GM18858 (cell line): ENCODE measurements at regions not wholly inside any gene's neighbourhood (a gene's known extent, or its start where the extent isn't known, plus 50 kb on each side); places are given as distances from the start of the nearest gene placed in this dataset.

Source experiments
- ATAC-seq: cut with Tn5 transposase; IDR thresholded peaks from one replicate; pipeline ENCODE4 v1.9.1; 2021; ENCODE audit not compliant: unreplicated experiment

DNA sequence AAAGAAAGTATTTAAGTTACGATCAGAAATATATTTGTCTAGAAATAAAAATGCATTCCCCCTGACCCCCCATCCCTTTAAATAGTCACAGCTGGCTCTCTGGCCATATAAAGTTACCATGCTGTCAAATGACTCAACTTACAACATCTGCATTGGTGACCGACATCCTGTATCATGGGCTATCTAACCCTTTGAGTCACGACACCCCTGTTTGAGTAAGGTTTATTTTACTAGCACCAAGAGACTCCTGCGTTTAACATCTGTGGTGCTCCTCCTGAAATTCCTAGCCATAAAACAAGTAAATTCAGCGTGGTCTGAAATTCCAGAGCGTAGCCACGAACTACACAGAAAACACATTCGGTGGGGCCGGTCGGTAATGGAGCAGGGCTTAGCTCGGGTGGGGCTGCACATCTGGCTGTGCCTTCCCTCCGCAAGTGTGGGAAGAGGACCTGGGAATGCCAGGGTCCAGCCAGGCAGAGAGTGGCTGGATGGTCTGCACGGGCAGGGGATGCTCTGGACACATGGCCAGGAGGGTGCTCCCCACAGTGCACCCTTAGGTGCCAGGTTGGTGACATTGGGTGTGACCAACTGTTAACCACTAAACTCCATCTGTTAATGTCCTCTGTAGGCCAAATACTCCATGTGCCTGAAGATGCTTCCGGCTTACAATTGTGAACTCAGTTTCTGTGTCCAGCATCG, 53.0 kb upstream of the CLDN14 start:
- ATAC-seq, result no peak

DNA sequence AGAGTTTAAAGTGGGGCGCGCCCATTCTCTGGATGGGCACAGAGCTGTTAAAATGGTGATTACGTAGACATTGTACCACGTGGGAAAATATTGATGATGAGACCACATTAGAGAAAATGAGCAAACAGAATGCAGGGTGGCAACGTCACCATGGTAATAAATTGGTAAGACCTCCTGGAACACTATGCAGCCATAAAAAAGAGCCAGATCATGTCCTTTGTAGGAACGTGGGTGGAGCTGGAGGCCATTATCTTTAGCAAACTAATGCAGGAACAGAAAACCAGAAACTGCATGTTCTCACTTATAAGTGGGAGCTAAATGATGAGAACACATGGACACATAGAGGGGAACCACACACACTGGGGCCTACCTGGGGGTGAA, 53.5 kb upstream of the CLDN14 start:
- ATAC-seq, result no peak

GRCh38 chr21:36534656-36535055, 54.7 kb upstream of the CLDN14 start:
- no peak for ATAC-seq

- ATAC-seq, result peak; percentile 72
These were observed 55.8 kb upstream of the CLDN14 start for GRCh38 chr21:36535618-36536241.

GRCh38 chr21:36538761-36539160, 58.8 kb upstream of the CLDN14 start:
- no peak for ATAC-seq

- ATAC-seq, result no peak
These were observed 59.7 kb upstream of the CLDN14 start for GRCh38 chr21:36539434-36540150.

DNA sequence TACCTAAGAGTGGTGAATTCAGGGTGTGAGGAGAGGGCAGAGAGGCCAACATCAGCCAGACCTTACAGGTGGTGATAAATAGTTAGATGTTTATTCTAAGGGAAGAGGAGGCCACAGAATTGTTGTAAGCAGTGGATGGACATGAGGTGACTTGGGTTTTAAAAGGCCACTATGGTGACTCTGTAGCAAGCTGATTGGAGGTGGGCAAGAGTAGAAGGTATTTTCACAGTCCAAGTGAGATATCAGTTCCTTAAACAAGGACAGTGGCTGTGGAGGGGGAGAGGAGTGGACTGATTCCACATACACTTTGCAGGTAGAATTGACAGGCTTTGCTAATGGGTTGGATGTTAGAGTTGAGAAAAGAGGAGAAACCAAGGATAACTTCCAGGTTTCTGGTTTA, 60.8 kb upstream of the CLDN14 start:
- no peak for ATAC-seq

DNA sequence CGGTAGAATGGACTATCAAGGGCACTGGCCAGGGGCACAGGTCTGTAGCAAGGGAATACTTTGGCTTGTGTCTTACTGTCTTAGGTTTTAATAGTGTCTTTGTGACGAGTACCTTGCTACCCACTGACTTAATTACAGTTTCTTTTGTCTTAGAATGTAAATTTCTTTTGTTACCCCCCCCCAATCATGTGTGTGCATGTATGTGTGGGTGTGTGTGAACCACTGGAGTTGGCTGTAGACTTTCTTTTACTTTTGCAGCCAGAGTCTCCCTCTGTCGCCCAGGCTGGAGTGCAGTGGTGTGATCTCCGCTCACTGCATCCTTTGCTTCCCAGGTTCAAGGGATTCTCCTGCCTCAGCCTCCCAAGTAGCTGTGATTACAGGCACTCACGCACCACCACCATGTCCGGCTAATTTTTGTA, 61.8 kb upstream of the CLDN14 start:
- no peak for ATAC-seq

DNA sequence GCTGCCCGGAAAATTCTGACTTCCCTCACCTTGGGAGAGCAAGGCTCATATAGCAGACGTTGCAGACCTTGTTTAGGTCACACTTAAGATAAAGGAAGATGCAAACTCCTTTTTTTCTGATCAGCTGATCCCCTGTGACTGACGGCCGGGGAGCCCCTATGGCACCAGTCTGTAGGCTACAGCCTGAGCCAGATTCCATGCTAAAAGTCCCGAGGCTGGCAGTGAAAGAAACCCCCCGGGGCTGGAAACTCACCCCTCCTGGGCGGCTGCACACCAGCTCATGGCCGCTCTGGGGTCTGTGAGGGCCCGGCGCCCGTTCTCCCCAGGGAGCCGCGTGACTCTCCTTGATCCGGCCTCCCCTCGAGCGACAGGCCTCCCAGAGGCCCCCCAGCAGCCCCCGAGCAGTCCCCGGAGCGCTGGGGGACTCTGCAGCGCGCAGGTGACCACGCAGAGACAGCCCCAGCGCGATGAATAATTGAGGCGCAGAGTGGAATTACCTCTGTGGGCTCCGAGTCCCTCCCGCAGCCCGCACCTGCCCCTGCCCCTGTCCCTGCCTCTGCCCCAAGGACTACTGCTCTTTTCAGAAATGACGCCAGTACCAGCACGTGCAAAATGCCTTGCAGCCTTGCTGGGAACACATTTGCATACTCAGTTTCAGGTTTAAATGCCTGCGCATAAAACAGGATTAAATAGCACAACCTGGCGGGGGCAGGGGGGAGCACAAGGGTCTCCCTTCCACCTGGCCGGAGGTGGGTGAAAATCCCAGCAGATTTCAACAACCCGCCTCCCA, 62.6 kb upstream of the CLDN14 start:
- ATAC-seq, result no peak

DNA sequence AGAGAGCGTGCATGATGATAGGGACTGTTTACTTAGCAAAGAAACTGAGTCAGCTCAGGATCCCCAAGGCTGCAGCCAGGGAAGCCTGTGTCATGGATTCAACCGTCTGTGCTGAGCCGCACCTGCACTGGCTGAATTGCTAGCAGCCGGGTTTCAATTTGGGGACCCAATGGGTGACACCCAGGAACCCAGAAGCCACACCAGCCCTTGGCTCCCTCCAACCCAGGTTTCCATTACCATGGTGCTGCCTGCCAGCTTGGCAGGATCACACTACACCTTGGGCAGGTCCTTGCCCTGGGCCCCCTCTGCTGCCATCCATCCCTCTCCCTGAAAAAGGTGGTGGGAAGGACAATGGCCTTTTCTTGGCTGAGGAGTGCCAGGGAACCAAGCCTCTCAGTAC, 64.0 kb upstream of the CLDN14 start:
- no peak for ATAC-seq

DNA sequence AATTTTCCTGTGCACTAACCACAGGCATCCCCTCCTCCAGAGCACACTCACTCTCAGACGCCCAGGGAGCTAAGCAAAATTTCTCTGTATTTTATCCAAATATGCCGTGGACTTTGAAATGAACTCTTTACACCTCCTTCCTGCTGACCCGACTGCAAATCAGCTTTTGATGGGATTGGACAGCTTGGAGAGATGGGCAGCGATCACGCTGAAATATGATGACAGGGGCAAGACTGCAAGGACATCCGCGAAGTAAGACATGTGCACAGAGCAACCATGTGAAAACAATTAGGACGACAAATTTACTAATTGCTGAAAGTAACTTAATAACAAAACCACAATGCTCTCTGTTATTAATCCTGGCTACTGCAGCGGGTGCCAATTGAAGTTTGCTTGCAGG, 64.6 kb upstream of the CLDN14 start:
- no peak for ATAC-seq

DNA sequence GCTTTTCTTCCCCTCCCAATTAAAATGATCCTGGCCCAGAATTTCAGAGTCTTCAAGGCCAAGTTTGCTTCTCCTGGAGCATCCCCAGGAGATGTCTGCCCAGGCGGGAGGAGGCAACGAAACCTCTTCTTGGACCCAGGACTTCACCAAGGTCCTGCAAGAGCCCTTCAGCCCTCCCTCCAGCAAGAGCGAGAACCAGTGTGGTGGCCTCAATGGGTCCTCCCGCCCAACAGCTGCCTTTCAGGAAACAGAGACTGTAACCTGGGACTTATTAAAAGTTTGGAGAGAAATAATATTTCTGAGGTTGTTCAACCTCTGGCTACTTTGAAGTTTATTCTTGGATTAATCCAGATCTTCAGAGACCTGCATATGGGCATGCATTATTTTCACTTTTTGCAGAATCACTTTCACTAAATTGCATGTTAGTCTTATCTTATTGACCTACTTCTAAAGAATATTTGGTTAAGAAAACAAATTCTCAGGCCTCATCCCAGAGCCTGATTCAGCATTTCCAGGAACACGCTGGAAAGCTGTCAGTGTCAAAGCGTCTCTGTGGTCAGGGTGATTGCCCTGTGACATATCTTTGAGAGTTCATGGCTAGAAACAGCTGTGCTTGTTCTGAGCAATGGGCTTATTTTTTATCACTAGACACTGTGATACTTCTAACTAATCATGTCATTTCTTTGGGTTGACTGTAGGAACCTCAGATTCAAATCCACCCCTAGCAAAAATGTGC, 66.0 kb upstream of the CLDN14 start:
- no peak for ATAC-seq

DNA sequence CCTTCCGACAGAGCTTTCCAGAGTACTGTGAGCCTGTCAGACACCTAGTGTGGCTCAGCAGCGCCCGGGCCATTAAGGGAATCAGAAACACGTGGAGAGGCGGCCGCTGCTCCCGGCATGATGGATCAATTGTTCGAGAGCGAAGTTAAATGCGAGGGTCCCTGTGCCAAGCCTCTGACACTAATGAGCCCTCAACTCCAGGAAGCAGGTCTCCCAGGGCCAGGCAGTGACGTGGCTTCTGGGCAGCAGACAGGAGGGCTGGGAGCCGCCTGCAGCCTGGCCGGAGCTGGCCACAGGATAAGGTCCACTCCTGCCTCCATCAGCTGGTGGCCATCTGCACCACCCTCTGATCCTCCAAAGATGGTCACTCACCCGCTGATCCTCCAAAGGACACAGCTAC, 67.5 kb upstream of the CLDN14 start:
- ATAC-seq, result no peak

- ATAC-seq, result no peak
These were observed 68.9 kb upstream of the CLDN14 start for GRCh38 chr21:36548866-36549265.

GRCh38 chr21:36549470-36549869, 69.5 kb upstream of the CLDN14 start:
- no peak for ATAC-seq

- ATAC-seq, result no peak
These were observed 70.8 kb upstream of the CLDN14 start for GRCh38 chr21:36550761-36551160.

DNA sequence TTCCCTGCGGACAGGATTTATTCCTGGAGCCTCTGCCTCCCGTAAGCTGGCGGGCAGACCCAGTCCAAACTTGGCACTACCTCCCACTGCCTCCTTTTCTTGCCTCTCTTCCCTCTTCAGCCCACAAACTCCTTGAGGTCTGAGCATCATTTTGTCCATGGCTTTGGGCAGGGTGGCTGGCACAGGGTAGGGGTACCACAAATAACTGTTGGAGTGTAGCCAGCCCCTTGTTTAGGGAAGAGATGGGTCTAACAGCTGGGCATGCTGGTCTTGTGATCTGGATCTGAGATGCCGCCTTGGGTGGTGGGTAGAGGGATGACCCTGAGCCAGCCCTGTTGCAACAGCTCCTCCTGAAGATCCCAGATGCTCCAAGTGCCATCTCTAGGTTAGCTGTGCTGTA, 71.4 kb upstream of the CLDN14 start:
- ATAC-seq, result no peak

GRCh38 chr21:36551731-36552433, 72.0 kb upstream of the CLDN14 start:
- ATAC-seq, result no peak

GRCh38 chr21:36552434-36552785, 72.5 kb upstream of the CLDN14 start:
- no peak for ATAC-seq

GRCh38 chr21:36553406-36553805, 73.5 kb upstream of the CLDN14 start:
- no peak for ATAC-seq
